GM19468 (cell line): ENCODE measurements at regions not wholly inside any gene's neighbourhood (a gene's known extent, or its start where the extent isn't known, plus 50 kb on each side); places are given as distances from the start of the nearest gene placed in this dataset.

Experiments
- ATAC-seq: cut with Tn5 transposase; IDR thresholded peaks from one replicate; pipeline ENCODE4 v1.9.1; 2021; ENCODE audit warnings: mild to moderate bottlenecking, moderate library complexity, moderate number of reproducible peaks; ENCODE audit not compliant: unreplicated experiment; ENCODE audit errors: extremely low read depth

DNA sequence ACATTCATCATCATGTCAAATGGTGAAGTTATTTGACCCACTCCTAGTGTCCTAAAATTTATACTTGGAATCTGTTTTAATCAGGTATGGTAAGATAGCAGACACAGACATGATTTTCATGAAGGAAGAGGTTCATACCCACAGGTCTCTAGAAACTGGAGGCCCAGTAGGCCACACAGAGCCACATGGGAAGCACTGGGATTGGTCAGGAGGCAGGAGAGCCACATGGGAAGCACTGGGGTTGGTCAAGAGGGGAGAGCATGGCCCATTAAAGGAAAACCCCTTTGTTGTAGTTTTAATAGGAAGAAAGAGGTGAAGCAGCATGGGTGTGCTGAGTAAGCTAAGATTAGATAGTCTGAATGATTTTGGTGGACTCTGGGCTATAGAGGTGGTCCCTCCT is 356.9 kb downstream of the MFSD1 start:
- ATAC-seq = no peak

GRCh38 chr3:159159546-159159945 is 357.7 kb downstream of the MFSD1 start:
- no peak for ATAC-seq

DNA sequence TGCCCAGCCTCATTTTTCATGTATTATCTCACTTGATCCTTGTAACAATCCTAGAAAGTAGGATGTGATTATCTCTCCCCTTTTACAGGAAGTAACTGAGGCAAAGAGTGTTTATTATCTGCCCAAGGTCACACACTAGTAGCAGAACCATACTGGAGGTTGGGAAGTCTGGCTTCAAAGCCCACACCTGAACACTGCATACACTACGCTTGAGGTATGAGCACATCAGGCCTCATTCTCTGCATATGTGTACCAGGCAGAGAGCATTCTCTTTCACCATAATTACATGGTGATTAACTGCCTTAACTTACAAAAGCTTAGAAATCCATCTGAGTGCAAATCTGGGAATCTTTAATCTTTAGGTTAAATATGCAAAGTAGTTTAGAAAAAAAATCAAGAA is 361.8 kb downstream of the MFSD1 start:
- ATAC-seq = no peak

- ATAC-seq = no peak
Measured at GRCh38 chr3:159165961-159166360, 364.1 kb downstream of the MFSD1 start.

GRCh38 chr3:159166899-159167586 is 365.2 kb downstream of the MFSD1 start:
- ATAC-seq = no peak

- ATAC-seq = no peak
Measured at GRCh38 chr3:159168788-159169187, 366.9 kb downstream of the MFSD1 start.

DNA sequence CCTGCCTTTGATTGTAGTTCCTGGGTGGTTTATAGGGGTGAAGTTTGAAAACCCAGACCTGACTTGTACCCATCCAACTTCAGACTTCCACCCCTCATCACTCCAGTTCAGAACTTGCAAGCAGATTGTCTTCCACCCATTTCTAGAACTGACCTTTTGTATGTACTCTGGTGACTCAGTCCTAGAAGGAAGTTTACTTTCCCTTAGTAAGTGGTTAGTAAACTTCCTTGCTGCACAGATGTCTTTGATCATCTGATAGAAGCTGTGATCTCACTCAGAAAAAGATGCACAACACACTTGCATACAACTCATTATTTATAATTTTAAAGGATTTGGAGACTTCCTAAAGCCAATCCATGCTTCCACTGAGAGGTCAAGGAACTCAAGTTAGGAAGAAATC is 368.0 kb downstream of the MFSD1 start:
- no peak for ATAC-seq

DNA sequence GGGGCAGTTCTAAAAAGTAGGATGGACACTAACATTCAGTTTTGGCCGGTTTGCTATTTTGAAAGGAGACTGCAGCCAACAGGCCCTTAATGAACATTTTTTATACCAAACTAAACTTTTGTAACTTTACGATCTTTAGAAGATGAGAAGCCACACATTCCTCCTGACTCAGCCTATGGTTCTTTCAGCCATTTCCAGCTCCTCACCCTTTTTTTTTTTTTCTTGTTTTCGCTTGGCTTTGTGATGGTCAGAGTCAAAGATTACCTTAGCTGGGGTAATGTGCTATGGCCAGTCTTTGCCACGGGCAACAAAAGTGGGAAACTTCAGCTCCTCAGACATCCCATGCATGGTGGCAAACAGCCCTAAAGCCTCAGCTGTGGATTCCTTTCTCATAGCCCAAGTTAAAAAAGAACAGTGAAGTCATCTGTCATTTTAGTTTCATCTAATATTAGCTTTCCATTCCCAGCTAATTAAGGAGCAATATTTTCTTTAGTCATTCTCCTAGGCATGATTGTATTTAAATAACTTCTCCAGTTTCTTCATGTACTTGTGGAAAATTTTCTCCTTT is 368.7 kb downstream of the MFSD1 start:
- ATAC-seq = no peak

DNA sequence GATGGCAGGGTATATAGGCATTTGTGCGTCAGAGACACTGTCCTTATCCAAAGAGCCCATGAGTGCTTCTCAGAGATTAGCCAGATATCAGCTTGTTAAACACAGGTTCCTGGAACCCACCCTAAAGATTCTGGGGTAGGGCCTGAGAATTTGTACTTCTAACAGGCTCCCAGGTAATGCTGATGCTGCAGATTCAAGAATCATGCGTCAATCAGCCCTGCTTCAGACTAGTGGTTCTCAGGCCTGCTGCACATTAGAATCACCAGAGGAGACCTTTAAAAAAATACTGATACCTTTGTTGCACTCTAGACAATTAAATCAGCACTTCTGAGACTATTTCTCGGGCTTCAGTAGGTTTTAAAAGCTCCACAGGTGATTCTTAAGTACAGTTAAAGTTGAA is 369.5 kb downstream of the MFSD1 start:
- ATAC-seq = no peak

DNA sequence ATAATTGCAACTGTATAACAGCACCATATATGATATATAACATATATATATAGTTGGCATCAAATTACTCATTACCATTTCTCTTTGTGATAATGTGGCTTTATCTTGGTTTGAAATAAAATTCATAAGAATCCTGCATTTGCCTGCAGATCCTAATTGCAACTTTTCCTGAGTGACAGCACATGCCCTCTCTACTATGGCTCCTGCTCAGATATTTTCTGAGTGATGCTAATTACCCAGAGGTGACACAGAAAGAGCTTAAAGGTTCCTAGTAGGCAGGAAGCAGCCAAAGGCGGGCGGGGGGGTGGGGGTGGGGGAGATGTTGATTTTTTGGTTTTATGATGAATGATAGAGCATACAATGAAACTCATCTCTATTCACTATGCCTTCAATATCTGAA is 370.6 kb downstream of the MFSD1 start:
- no peak for ATAC-seq

DNA sequence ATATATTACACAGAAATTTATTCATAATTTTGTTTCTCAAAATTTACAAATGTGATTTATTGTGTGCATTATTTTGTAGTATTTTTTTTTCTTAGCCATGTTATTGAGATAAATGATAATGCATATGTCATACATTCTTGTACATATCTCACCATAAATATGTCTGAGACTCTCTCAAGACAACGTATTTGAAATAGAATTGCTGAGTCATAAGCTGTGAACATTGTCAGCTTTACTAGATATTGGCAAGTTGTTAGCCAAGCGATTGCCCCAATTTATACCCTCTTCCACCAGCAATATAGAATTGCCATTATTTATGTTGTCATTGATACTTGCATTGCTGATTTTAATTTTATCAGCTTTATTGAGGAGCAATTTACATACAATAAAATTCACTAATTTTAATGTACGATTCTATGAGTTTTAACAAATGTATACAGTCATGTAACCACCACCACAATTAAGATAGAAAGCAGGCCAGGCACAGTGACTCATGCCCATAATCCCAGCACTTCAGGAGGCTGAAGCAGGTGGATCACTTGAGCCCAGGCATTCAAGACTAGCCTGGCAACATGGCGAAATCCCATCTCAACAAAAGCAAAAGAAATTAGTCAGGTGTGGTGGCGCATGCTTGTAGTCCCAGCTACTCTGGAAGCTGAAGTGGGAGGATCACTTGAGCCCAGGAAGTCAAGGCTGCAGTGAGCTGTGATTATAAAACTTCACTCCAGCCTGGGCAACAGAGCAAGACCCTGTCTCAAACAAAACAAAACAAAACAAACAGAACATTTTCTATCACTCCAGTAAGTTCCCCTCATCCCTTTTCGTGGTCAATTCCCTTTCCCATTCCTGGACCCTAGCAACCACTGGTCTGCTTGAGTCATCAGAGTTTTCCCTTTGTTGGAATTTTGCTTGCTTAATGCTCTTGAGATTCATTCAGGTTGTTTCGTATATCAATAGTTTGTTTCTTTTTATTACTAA is 373.1 kb downstream of the MFSD1 start:
- ATAC-seq = no peak

DNA sequence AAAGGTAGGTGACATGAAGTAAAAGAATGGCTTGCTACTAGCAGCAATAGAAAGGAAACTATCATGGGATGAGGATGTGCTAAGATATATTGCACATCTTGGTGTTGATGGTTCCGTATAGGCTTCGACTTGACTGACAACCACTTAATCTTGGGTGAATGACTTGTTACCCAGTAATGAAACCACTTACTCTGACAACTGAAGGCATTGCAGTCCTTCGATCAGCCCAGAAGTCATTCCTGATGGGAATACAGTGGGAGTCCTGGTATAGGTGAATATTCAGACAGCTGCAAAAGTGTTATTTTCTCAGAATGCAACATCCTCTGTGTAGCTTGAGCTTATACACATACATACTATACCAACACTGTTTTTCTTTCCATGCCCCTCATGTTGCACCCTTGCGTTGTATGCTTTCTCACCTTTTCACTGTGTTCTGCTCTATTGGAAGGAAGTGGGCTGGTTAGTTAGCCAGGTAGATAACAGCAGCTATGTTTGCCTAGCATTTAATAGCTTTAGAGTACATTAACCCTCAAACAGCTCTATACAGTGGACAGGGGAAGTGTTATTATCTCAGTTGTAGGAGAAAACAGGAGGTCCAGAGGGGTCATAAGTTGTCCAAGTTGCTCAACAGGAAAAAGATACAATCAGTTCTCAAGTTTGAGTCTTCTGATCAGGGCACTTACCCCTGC is 376.5 kb downstream of the MFSD1 start:
- ATAC-seq = no peak

DNA sequence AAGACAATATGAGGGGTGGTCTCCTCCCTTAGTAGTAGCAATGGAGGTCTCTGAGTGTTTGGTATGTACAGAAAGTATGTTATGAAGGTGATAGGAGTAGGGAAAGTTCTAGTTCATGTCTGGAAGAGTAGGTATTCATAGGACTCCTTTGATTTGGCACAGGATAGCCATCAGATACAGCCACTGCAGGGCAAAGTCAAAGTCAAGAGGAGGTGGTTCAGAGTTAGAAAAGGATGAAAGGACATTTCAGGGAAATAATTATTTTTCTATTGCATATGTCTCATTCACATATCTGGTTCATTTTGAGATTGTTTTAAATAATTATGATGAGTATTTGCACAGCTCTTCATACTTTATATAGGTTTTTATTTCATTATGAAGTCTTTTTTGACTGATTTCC is 381.1 kb downstream of the MFSD1 start:
- no peak for ATAC-seq

- ATAC-seq = peak; percentile 25
Measured at GRCh38 chr3:159185443-159186050, 383.7 kb downstream of the MFSD1 start.

GRCh38 chr3:159186581-159186980 is 384.7 kb downstream of the MFSD1 start:
- no peak for ATAC-seq

GRCh38 chr3:159187232-159187631 is 385.4 kb downstream of the MFSD1 start:
- no peak for ATAC-seq

DNA sequence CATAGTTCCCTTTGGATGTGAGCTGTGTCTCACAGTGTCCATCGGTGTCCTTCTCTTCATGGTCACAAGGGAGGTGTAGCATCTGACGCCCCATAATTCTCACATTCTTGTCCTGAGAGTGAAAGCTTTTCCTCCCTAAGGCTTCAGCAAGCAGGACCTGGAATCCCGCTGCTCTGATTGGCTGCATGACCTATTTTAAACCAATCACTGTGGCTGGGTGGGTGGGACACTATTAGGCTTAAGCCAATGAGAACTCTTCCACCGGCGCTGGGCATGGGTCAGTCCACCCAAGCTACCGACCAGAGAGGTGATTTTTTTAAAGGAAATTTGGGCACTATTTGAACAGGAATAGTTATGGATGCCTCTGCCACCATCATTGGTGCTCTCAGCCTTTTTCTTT is 385.9 kb downstream of the MFSD1 start:
- no peak for ATAC-seq

GRCh38 chr3:159189994-159190669 is 388.3 kb downstream of the MFSD1 start:
- no peak for ATAC-seq

- ATAC-seq = no peak
Measured at GRCh38 chr3:159191447-159191846, 389.6 kb downstream of the MFSD1 start.

GRCh38 chr3:159196359-159196758 is 394.5 kb downstream of the MFSD1 start:
- no peak for ATAC-seq
